ENCODE measurements at regions not wholly inside any gene's neighbourhood (a gene's known extent, or its start where the extent isn't known, plus 50 kb on each side); places are given as distances from the start of the nearest gene placed in this dataset.

DNA sequence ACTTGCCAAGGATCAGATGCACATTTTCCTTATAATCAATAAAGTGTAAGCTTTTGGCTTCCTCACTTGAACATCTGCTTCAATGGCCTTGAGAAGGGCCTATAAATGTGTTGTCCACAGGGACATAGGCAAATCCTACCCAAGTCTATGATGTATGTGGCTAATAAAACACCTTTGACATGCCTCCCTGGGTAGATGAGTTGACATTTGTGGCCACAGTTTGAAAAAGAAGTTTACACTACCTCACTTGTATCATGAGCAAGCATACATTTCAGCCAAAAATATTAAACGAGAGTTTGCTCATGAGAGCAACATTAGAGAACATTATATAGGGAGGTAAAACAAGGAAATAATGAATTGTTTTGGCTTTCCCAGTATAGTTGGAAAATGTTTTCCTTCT lies 1067.7 kb downstream of the C4orf33 start:
- TF ChIP-seq SPI1 (IDR thresholded peaks at IDR 0.05; ENCODE audit: low read depth, low read length) (no peak), POLR2AphosphoS5 (IDR thresholded peaks at IDR 0.05; ENCODE audit: low read depth, low read length) (no peak), POLR2A (IDR thresholded peaks at IDR 0.05; ENCODE audit: low read depth, low read length) (no peak)

Data from GM12891 (cell line).